SK-N-SH (cell line): ENCODE measurements at regions not wholly inside any gene's neighbourhood (a gene's known extent, or its start where the extent isn't known, plus 50 kb on each side); places are given as distances from the start of the nearest gene placed in this dataset.
"Not testable (repeated sequence)": the region's sequence is repeated elsewhere in the genome, so short reads cannot be mapped to it uniquely, and the experiment has no call there.

Experiments
- CTCF ChIA-PET: fragments of 300-600, 350-600 bp; formaldehyde crosslinking; extraction: SDS; loops from one replicate; lab custom pipeline; 2021; lab: Yijun Ruan, JAX
- POLR2A ChIA-PET: fragments of 350-600 bp; sonication (Branson Sonifier 250); formaldehyde crosslinking; extraction: SDS; loops from one replicate; lab custom pipeline; 2020; ENCODE audit warnings: antibody characterized with exemption, inconsistent platforms; lab: Yijun Ruan, JAX
- DNase-seq: peaks from one replicate; pipeline ENCODE4 v3.0.0; 2012
- H2AFZ ChIP-seq: fragments of 200-600 bp; sonication (generic); 2 replicates; pipeline ENCODE4 v1.8.1; 2016; ENCODE audit warnings: antibody characterized with exemption, mild to moderate bottlenecking, low read depth
- H3F3A ChIP-seq: fragments of 200-600 bp; sonication (generic); replicated peaks from 2 replicates; pipeline ENCODE3; 2016; ENCODE audit warnings: antibody characterized with exemption, mild to moderate bottlenecking; ENCODE audit not compliant: insufficient read depth
- H3K27ac ChIP-seq, 2 experiments: fragments of 200-500 bp in 1 of 2; fragments of 200-600 bp in 1 of 2; sonication (Bioruptor generic) in 1 of 2; sonication (generic), shearing (Covaris generic) in 1 of 2; 2 replicates each; pipeline versions ENCODE4 v1.5.1 to v1.6.1; 2014 to 2016; ENCODE audit warnings: low read depth in 2 of 2, inconsistent platforms in 1 of 2, low read length in 1 of 2, mild to moderate bottlenecking in 1 of 2, mixed read lengths in 1 of 2
- H3K27me3 ChIP-seq: fragments of 200-600 bp; sonication (generic), shearing (Covaris generic); 2 replicates; pipeline ENCODE4 v1.6.1; 2016; ENCODE audit warnings: mixed run types; ENCODE audit not compliant: insufficient read depth
- H3K36me3 ChIP-seq, 2 experiments: fragments of 200-500 bp in 1 of 2; fragments of 200-600 bp in 1 of 2; sonication (Bioruptor generic) in 1 of 2; sonication (generic) in 1 of 2; replicated peaks in 1 of 2; 2 replicates each; pipeline versions ENCODE3 to v1.5.1; 2014 to 2016; ENCODE audit warnings: low read length in 1 of 2, mild to moderate bottlenecking in 1 of 2; ENCODE audit not compliant: insufficient read depth in 2 of 2, control insufficient read depth in 1 of 2
- H3K4me1 ChIP-seq, 2 experiments: fragments of 200-500 bp in 1 of 2; fragments of 200-600 bp in 1 of 2; sonication (Bioruptor generic) in 1 of 2; sonication (generic), shearing (Covaris generic) in 1 of 2; 2 replicates each; pipeline versions ENCODE4 v1.5.1 to v1.6.1; 2014 to 2016; ENCODE audit warnings: low read depth in 1 of 2, low read length in 1 of 2, mixed run types in 1 of 2; ENCODE audit not compliant: insufficient read depth in 2 of 2, control insufficient read depth in 1 of 2
- H3K4me2 ChIP-seq: fragments of 200-600 bp; sonication (generic), shearing (Covaris generic); 2 replicates; pipeline ENCODE4 v1.6.1; 2017; ENCODE audit warnings: mixed run types
- H3K4me3 ChIP-seq, 2 experiments: fragments of 200-500 bp in 1 of 2; fragments of 200-600 bp in 1 of 2; sonication (Bioruptor generic) in 1 of 2; sonication (generic), shearing (Covaris generic) in 1 of 2; 2 replicates each; pipeline versions ENCODE4 v1.5.1 to v1.8.1; 2014 to 2016; ENCODE audit warnings: low read depth in 2 of 2, inconsistent platforms in 1 of 2, low read length in 1 of 2, mild to moderate bottlenecking in 1 of 2, mixed read lengths in 1 of 2, moderate library complexity in 1 of 2
- H3K79me2 ChIP-seq: fragments of 200-600 bp; sonication (generic); 2 replicates; pipeline ENCODE4 v1.8.1; 2017; ENCODE audit warnings: mild to moderate bottlenecking; ENCODE audit not compliant: insufficient read depth
- H3K9ac ChIP-seq: fragments of 200-600 bp; sonication (generic); 2 replicates; pipeline ENCODE4 v1.6.1; 2017; ENCODE audit warnings: mixed run types
- H3K9me2 ChIP-seq: fragments of 200-600 bp; sonication (generic); 2 replicates; pipeline ENCODE4 v1.6.1; 2017; ENCODE audit warnings: mixed run types
- H3K9me3 ChIP-seq: fragments of 200-600 bp; sonication (generic); 2 replicates; pipeline ENCODE4 v1.6.1; 2017; ENCODE audit warnings: mixed run types, mild to moderate bottlenecking, moderate library complexity
- H4K20me1 ChIP-seq: fragments of 200-600 bp; sonication (generic); 2 replicates; pipeline ENCODE4 v1.6.1; 2017; ENCODE audit warnings: mild to moderate bottlenecking, mixed run types; ENCODE audit not compliant: insufficient read depth
- CHD2 ChIP-seq: fragments of 150-350 bp; IDR thresholded peaks from 2 replicates; pipeline ENCODE4 v1.6.1; 2018; ENCODE audit warnings: low read length; ENCODE audit not compliant: partially characterized antibody
- ELF1 ChIP-seq: IDR thresholded peaks from 2 replicates; pipeline ENCODE4 v1.4.0; 2012
- EP300 ChIP-seq, 2 experiments: IDR thresholded peaks; 2 replicates each; pipeline versions ENCODE4 v1.4.0 to v1.6.1; 2012; ENCODE audit warnings: borderline replicate concordance in 1 of 2, low read depth in 1 of 2, low read length in 1 of 2
- EZH2phosphoT487 ChIP-seq: fragments of 200-600 bp; sonication (generic); IDR thresholded peaks from 2 replicates; pipeline ENCODE4 v1.6.1; 2017; ENCODE audit warnings: low read depth, mixed run types, mild to moderate bottlenecking, antibody characterized with exemption, moderate library complexity, borderline replicate concordance
- FOSL2 ChIP-seq: IDR thresholded peaks from 2 replicates; pipeline ENCODE4 v1.4.0; 2012; ENCODE audit warnings: low read depth, mild to moderate bottlenecking, moderate library complexity, borderline replicate concordance
- FOXJ3 ChIP-seq: sonication (generic); formaldehyde crosslinking; IDR thresholded peaks from 2 replicates; pipeline ENCODE4 v1.5.1; 2020; ENCODE audit warnings: mild to moderate bottlenecking, missing genetic modification reagents
- GABPA ChIP-seq: IDR thresholded peaks from 2 replicates; pipeline ENCODE4 v1.4.0; 2012; ENCODE audit warnings: low read depth, mild to moderate bottlenecking
- JUND ChIP-seq: IDR thresholded peaks from 2 replicates; pipeline ENCODE4 v1.4.0; 2012
- MEF2A ChIP-seq: IDR thresholded peaks from 2 replicates; pipeline ENCODE4 v1.4.0; 2012; ENCODE audit warnings: low read depth, borderline replicate concordance
- RAD21 ChIP-seq: IDR thresholded peaks from 2 replicates; pipeline ENCODE4 v1.6.1; 2012; ENCODE audit warnings: mild to moderate bottlenecking, low read length
- TCF12 ChIP-seq: IDR thresholded peaks from 2 replicates; pipeline ENCODE4 v1.4.0; 2012
- TEAD4 ChIP-seq: IDR thresholded peaks from 2 replicates; pipeline ENCODE4 v1.4.0; 2012; ENCODE audit warnings: mild to moderate bottlenecking, borderline replicate concordance; ENCODE audit not compliant: insufficient read depth
- YY1 ChIP-seq: IDR thresholded peaks from 2 replicates; pipeline ENCODE4 v1.4.0; 2012; ENCODE audit warnings: low read depth, mild to moderate bottlenecking
- WGBS: methylation state at CpG from one replicate; pipeline ENCODE4 v1.1.6; 2017; ENCODE audit warnings: low lambda C conversion rate; 5-methylcytosine and 5-hydroxymethylcytosine counted together
- TF ChIP-seq, protein P1 (sequence below): IDR thresholded peaks from 2 replicates; pipeline ENCODE4 v1.6.1; 2012; ENCODE audit warnings: mild to moderate bottlenecking, low read depth, low read length, moderate library complexity
- TF ChIP-seq, protein P2 (sequence below): fragments of 150-350 bp; IDR thresholded peaks from 2 replicates; pipeline ENCODE4 v1.6.1; 2016; ENCODE audit warnings: mild to moderate bottlenecking, low read depth, low read length

- CTCF ChIA-PET, result interaction anchor here (1.4 to 1.6 kb wide), 2 partner anchors 141 to 364 kb away, joined by 3 to 5 read pairs; no protein-coding TSS in a partner anchor
- not testable (repeated sequence) for H3K27me3 ChIP-seq, H3K4me2 ChIP-seq, H3F3A ChIP-seq, H3K4me3 ChIP-seq
- H2AFZ ChIP-seq, result 0 out of 2 replicates have a peak overlapping the region, but pooled peaks have one; percentile 39
- TF ChIP-seq TCF12 (peak; percentile 18; the same call in 1 of the 2 replicates), EP300 (IDR thresholded peaks at IDR 0.05; ENCODE audit: borderline replicate concordance in 1 of 2, low read depth in 1 of 2, low read length in 1 of 2) (peak in 1 of 2 experiments; percentile 88; a peak in 2 of 4 replicates), FOXJ3 (CRISPR knock-in tag) (0 out of 2 replicates have a peak, but pooled peaks have one; percentile 28)
- TF ChIP-seq, all 33 proteins: peak for 3; not testable (repeated sequence) for 30
- not testable (repeated sequence) for H4K20me1 ChIP-seq, H3K9me2 ChIP-seq, H3K36me3 ChIP-seq, DNase-seq, H3K9me3 ChIP-seq, H3K9ac ChIP-seq, H3K79me2 ChIP-seq
- WGBS, result 26% methylated on average over 2 of the region's 2 CpGs
- peaks cover 0 to 14% of the 10 kb centered on the region in 2 experiments; a peak in 2 of 4 replicates for H3K4me1 ChIP-seq
- peak overlapping the region; percentile 21 to 99 for H3K27ac ChIP-seq
- POLR2A ChIA-PET, result interaction anchor here (0.6 kb wide), 1 partner anchor 9 kb away, joined by 3 read pairs; no protein-coding TSS in a partner anchor
These were observed 611.5 kb downstream of the LTN1 start for GRCh38 chr21:28381000-28381745.

GRCh38 chr21:28380241-28380640 lies 612.4 kb downstream of the LTN1 start:
- TF ChIP-seq MEF2A, result no peak
- TF ChIP-seq, protein P1, sequence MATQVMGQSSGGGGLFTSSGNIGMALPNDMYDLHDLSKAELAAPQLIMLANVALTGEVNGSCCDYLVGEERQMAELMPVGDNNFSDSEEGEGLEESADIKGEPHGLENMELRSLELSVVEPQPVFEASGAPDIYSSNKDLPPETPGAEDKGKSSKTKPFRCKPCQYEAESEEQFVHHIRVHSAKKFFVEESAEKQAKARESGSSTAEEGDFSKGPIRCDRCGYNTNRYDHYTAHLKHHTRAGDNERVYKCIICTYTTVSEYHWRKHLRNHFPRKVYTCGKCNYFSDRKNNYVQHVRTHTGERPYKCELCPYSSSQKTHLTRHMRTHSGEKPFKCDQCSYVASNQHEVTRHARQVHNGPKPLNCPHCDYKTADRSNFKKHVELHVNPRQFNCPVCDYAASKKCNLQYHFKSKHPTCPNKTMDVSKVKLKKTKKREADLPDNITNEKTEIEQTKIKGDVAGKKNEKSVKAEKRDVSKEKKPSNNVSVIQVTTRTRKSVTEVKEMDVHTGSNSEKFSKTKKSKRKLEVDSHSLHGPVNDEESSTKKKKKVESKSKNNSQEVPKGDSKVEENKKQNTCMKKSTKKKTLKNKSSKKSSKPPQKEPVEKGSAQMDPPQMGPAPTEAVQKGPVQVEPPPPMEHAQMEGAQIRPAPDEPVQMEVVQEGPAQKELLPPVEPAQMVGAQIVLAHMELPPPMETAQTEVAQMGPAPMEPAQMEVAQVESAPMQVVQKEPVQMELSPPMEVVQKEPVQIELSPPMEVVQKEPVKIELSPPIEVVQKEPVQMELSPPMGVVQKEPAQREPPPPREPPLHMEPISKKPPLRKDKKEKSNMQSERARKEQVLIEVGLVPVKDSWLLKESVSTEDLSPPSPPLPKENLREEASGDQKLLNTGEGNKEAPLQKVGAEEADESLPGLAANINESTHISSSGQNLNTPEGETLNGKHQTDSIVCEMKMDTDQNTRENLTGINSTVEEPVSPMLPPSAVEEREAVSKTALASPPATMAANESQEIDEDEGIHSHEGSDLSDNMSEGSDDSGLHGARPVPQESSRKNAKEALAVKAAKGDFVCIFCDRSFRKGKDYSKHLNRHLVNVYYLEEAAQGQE, result no peak
- no peak for TF ChIP-seq FOSL2
- no peak for TF ChIP-seq ELF1
- no peak for TF ChIP-seq TEAD4
- no peak for TF ChIP-seq RAD21
- TF ChIP-seq EZH2phosphoT487, result no peak
- TF ChIP-seq CHD2, result no peak
- TF ChIP-seq JUND, result no peak
- TF ChIP-seq YY1, result no peak
- TF ChIP-seq, protein P2, sequence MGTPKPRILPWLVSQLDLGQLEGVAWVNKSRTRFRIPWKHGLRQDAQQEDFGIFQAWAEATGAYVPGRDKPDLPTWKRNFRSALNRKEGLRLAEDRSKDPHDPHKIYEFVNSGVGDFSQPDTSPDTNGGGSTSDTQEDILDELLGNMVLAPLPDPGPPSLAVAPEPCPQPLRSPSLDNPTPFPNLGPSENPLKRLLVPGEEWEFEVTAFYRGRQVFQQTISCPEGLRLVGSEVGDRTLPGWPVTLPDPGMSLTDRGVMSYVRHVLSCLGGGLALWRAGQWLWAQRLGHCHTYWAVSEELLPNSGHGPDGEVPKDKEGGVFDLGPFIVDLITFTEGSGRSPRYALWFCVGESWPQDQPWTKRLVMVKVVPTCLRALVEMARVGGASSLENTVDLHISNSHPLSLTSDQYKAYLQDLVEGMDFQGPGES, result no peak
- TF ChIP-seq GABPA, result no peak
- Histone ChIP-seq H3K36me3 (no peaks in the 10 kb centered on the region), H3K27me3 (no peaks in the 10 kb centered on the region), H3K4me1 (peaks cover 0 to 14% of the 10 kb centered on the region in 2 experiments; a peak in 2 of 4 replicates), H4K20me1 (no peaks in the 10 kb centered on the region), H3K4me3 (no peak overlapping the region), H3K27ac (peak overlapping the region; percentile 5 to 99; a peak in 3 of 4 replicates), H3K4me2 (no peak overlapping the region), H3F3A (no peaks in the 10 kb centered on the region), H2AFZ (no peak overlapping the region), H3K79me2 (no peaks in the 10 kb centered on the region), H3K9me2 (no peaks in the 10 kb centered on the region), H3K9ac (no peak overlapping the region), H3K9me3 (no peaks in the 10 kb centered on the region)
- ChIA-PET CTCF (no interaction called here), POLR2A (no interaction called here)
- no peak for DNase-seq
- 77% methylated on average over 7 of the region's 7 CpGs for WGBS
